ENCODE measurements at regions not wholly inside any gene's neighbourhood (a gene's known extent, or its start where the extent isn't known, plus 50 kb on each side); places are given as distances from the start of the nearest gene placed in this dataset.

GRCh38 chr2:59868981-59869380 lies 684.5 kb downstream of the BCL11A start:
- no peak overlapping the region for H3K4ac ChIP-seq (replicated peaks; ENCODE audit: insufficient read length, low read depth, low read length)
- H4K20me1 ChIP-seq (replicated peaks in 1 of 2; ENCODE audit: control insufficient read depth in 1 of 2, insufficient read depth in 2 of 2, low read length in 2 of 2), result no peaks in the 10 kb centered on the region
- no peak overlapping the region for H4K8ac ChIP-seq (ENCODE audit: extremely low read depth, insufficient read depth, low read length)
- CTCF ChIA-PET (ENCODE audit: partially characterized antibody), result interaction anchor here (0.7 to 1.3 kb wide), 2 partner anchors 10 to 179 kb away, joined by 3 read pairs; no protein-coding TSS in a partner anchor
- H3K9ac ChIP-seq (replicated peaks in 1 of 4; ENCODE audit: extremely low read depth in 1 of 4, low read depth in 3 of 4, low read length in 3 of 4), result no peak overlapping the region
- TF ChIP-seq GTF2F1 (IDR thresholded peaks at IDR 0.05; ENCODE audit: borderline replicate concordance, low read depth, low read length), result no peak
- no peak for TF ChIP-seq SP4 (IDR thresholded peaks at IDR 0.05; ENCODE audit: low read length)
- TF ChIP-seq TEAD4 (IDR thresholded peaks at IDR 0.05; ENCODE audit: low read depth, low read length), result no peak
- no peak overlapping the region for H4K5ac ChIP-seq (ENCODE audit: insufficient read length, low read depth, low read length)
- no peaks in the 10 kb centered on the region for H3K27me3 ChIP-seq (replicated peaks in 1 of 4; ENCODE audit: control insufficient read depth in 3 of 4, extremely low read depth in 1 of 4, insufficient read depth in 3 of 4, low read length in 3 of 4)
- no peaks in the 10 kb centered on the region for H3K23me2 ChIP-seq (ENCODE audit: low read depth, low read length)
- H3K4me1 ChIP-seq (replicated peaks in 1 of 4; ENCODE audit: control insufficient read depth in 3 of 4, insufficient read depth in 4 of 4, low read length in 3 of 4), result no peaks in the 10 kb centered on the region
- H3K27ac ChIP-seq (ENCODE audit: low read depth, low read length), result no peak overlapping the region
- FAIRE-seq (no peak), DNase-seq (ENCODE audit: low read depth in 1 of 2, low spot score in 2 of 2) (no peak)
- POLR2A ChIA-PET (ENCODE audit: partially characterized antibody), result no interaction called here
- no peaks in the 10 kb centered on the region for H3K9me3 ChIP-seq (ENCODE audit: insufficient read depth in 2 of 2, low read depth in 1 of 2, low read length in 1 of 2)
- no peak overlapping the region for H2BK120ac ChIP-seq (replicated peaks; ENCODE audit: low read depth, low read length)
- no peaks in the 10 kb centered on the region for H3K36me3 ChIP-seq (ENCODE audit: control insufficient read depth in 2 of 4, insufficient read depth in 4 of 4, low read length in 3 of 4)
- no peak overlapping the region for H3K23ac ChIP-seq (ENCODE audit: insufficient read length)
- H3K4me2 ChIP-seq (ENCODE audit: insufficient read depth in 1 of 2, low read depth in 2 of 2, low read length in 2 of 2), result no peak overlapping the region
- no peak overlapping the region for H2BK15ac ChIP-seq (ENCODE audit: low read length)
- no peak overlapping the region for H2BK20ac ChIP-seq (ENCODE audit: low read length)
- H3K14ac ChIP-seq (ENCODE audit: insufficient read length), result no peak overlapping the region
- no peak overlapping the region for H3K4me3 ChIP-seq (ENCODE audit: extremely low read depth in 1 of 4, insufficient read depth in 2 of 4, low read depth in 3 of 4, low read length in 4 of 4)
- no peak overlapping the region for H4K91ac ChIP-seq (replicated peaks; ENCODE audit: insufficient read length, low read length)
- no peaks in the 10 kb centered on the region for H3K79me2 ChIP-seq (ENCODE audit: control insufficient read depth in 1 of 2, insufficient read depth in 2 of 2, low read length in 2 of 2)
- no peak overlapping the region for H2AFZ ChIP-seq (ENCODE audit: low read length)
- no peak overlapping the region for H2AK5ac ChIP-seq (ENCODE audit: low read depth, low read length)
- H3K79me1 ChIP-seq (ENCODE audit: low read depth, low read length), result no peaks in the 10 kb centered on the region
- H2BK5ac ChIP-seq (ENCODE audit: low read depth, low read length), result no peak overlapping the region
- WGBS, 2 experiments (ENCODE audit: extremely low coverage in 1 of 2, insufficient coverage in 1 of 2, insufficient read length in 1 of 2, insufficient replicate concordance in 2 of 2, low coverage in 1 of 2, low lambda C conversion rate in 2 of 2, missing lambda C conversion rate in 1 of 2), result 86% methylated on average over 2 of the region's 2 CpGs; no CpG with 5 or more reads in 1 of the 2 experiments
- no peak overlapping the region for H2BK12ac ChIP-seq (ENCODE audit: low read depth, low read length)
- no peak overlapping the region for H3K56ac ChIP-seq (replicated peaks; ENCODE audit: insufficient read length, low read depth, low read length)
- H3K18ac ChIP-seq (ENCODE audit: extremely low read depth, low read length), result no peak overlapping the region
